ENCODE measurements at regions not wholly inside any gene's neighbourhood (a gene's known extent, or its start where the extent isn't known, plus 50 kb on each side); places are given as distances from the start of the nearest gene placed in this dataset.

- no peak for TF ChIP-seq CTCF (IDR thresholded peaks at IDR 0.05)
- no peak for TF ChIP-seq POLR2AphosphoS5 (IDR thresholded peaks at IDR 0.05)
These were observed 152.9 kb upstream of the E2F7 start for GRCh38 chr12:77218278-77218677.
